ENCODE measurements at regions not wholly inside any gene's neighbourhood (a gene's known extent, or its start where the extent isn't known, plus 50 kb on each side); places are given as distances from the start of the nearest gene placed in this dataset.
"Not testable (repeated sequence)": the region's sequence is repeated elsewhere in the genome, so short reads cannot be mapped to it uniquely, and the experiment has no call there.

- Mint-ChIP-seq H3K9me3 (peaks cover 25 to 46% (median 36%) of the 10 kb centered on the region in 7 donors), H3K27me3 (peaks cover 0 to 16% (median 10%) of the 10 kb centered on the region in 3 donors), H3K36me3 (peaks cover 9 to 48% of the 10 kb centered on the region in 2 donors)
- not testable (repeated sequence) for DNase-seq; H3K4me1 Mint-ChIP-seq; ATAC-seq (ENCODE audit: low read depth in 2 of 2); H3K27ac Mint-ChIP-seq; H3K4me3 Mint-ChIP-seq
Measured at GRCh38 chr2:105989803-105990202, 204.3 kb downstream of the UXS1 start.

- ATAC-seq (ENCODE audit: low read depth in 2 of 2) (no peak), DNase-seq (no peak)
- Mint-ChIP-seq H3K9me3 (peaks cover 26 to 38% (median 30%) of the 10 kb centered on the region in 7 donors), H3K4me3 (no peak overlapping the region), H3K36me3 (peaks cover 4 to 44% of the 10 kb centered on the region in 2 donors), H3K4me1 (peaks cover 0 to 5% (median 0%) of the 10 kb centered on the region in 3 donors), H3K27ac (no peak overlapping the region), H3K27me3 (peaks cover 0 to 16% (median 11%) of the 10 kb centered on the region in 3 donors)
Measured at GRCh38 chr2:105989070-105989469, 205.0 kb downstream of the UXS1 start.

GRCh38 chr2:105977807-105978206, 216.3 kb downstream of the UXS1 start:
- H3K4me3 Mint-ChIP-seq, result no peak overlapping the region
- H3K4me1 Mint-ChIP-seq, result peaks cover 0 to 11% (median 6%) of the 10 kb centered on the region in 3 donors
- ATAC-seq (ENCODE audit: low read depth in 2 of 2), result no peak
- peaks cover 10 to 39% (median 28%) of the 10 kb centered on the region in 7 donors for H3K9me3 Mint-ChIP-seq
- no peak overlapping the region for H3K27ac Mint-ChIP-seq
- peaks cover 4 to 16% (median 14%) of the 10 kb centered on the region in 3 donors for H3K27me3 Mint-ChIP-seq
- H3K36me3 Mint-ChIP-seq, result peaks cover 21 to 27% of the 10 kb centered on the region in 2 donors
- DNase-seq, result no peak

- H3K4me3 Mint-ChIP-seq, result peak overlapping the region in 1 of 8 donors; percentile 36
- peaks cover 21 to 27% of the 10 kb centered on the region in 2 donors for H3K36me3 Mint-ChIP-seq
- H3K4me1 Mint-ChIP-seq, result peaks cover 6 to 17% (median 9%) of the 10 kb centered on the region in 3 donors
- peaks cover 4 to 16% (median 14%) of the 10 kb centered on the region in 3 donors for H3K27me3 Mint-ChIP-seq
- peaks cover 10 to 39% (median 28%) of the 10 kb centered on the region in 7 donors for H3K9me3 Mint-ChIP-seq
- no peak for ATAC-seq (ENCODE audit: low read depth in 2 of 2)
- peak overlapping the region in 2 of 6 donors; percentile 25 to 71 for H3K27ac Mint-ChIP-seq
- DNase-seq, result no peak
Measured at GRCh38 chr2:105977212-105977611, 216.9 kb downstream of the UXS1 start.

- Mint-ChIP-seq H3K36me3 (peaks cover 19 to 21% of the 10 kb centered on the region in 2 donors), H3K9me3 (peaks cover 10 to 30% (median 22%) of the 10 kb centered on the region in 7 donors), H3K27ac (peak overlapping the region in 3 of 6 donors; percentile 5 to 49 (median 44)), H3K27me3 (peaks cover 7 to 16% (median 14%) of the 10 kb centered on the region in 3 donors), H3K4me3 (no peak overlapping the region), H3K4me1 (peaks cover 13 to 22% (median 18%) of the 10 kb centered on the region in 3 donors)
- DNase-seq (no peak), ATAC-seq (ENCODE audit: low read depth in 2 of 2) (no peak)
Measured at GRCh38 chr2:105974812-105975211, 219.3 kb downstream of the UXS1 start.

- Mint-ChIP-seq H3K27me3 (peaks cover 7 to 16% (median 14%) of the 10 kb centered on the region in 3 donors), H3K4me3 (no peak overlapping the region), H3K9me3 (peaks cover 6 to 20% (median 14%) of the 10 kb centered on the region in 7 donors), H3K27ac (no peak overlapping the region), H3K4me1 (peaks cover 13 to 22% (median 18%) of the 10 kb centered on the region in 3 donors), H3K36me3 (peaks cover 10 to 12% of the 10 kb centered on the region in 2 donors)
- no peak for DNase-seq
- no peak for ATAC-seq (ENCODE audit: low read depth in 2 of 2)
Measured at GRCh38 chr2:105972927-105973326, 221.2 kb downstream of the UXS1 start.

- no peak for ATAC-seq (ENCODE audit: low read depth in 2 of 2)
Measured at GRCh38 chr2:105972246-105972645, 221.9 kb downstream of the UXS1 start.

GRCh38 chr2:105969552-105969951, 224.5 kb downstream of the UXS1 start:
- Mint-ChIP-seq H3K27me3 (peaks cover 3 to 4% (median 4%) of the 10 kb centered on the region in 3 donors), H3K27ac (no peak overlapping the region), H3K36me3 (peaks cover 0 to 4% of the 10 kb centered on the region in 2 donors), H3K4me1 (peaks cover 7 to 18% (median 15%) of the 10 kb centered on the region in 3 donors), H3K4me3 (no peak overlapping the region), H3K9me3 (peaks cover 0 to 8% (median 4%) of the 10 kb centered on the region in 7 donors)
- no peak for ATAC-seq (ENCODE audit: low read depth in 2 of 2)
- DNase-seq, result no peak

More at GRCh38 chr2:105972246-105972645, 221.9 kb downstream of the UXS1 start:
- Mint-ChIP-seq H3K27me3 (peaks cover 7 to 14% (median 10%) of the 10 kb centered on the region in 3 donors), H3K27ac (peak overlapping the region in 1 of 6 donors; percentile 67), H3K9me3 (peaks cover under 1 to 13% (median 8%) of the 10 kb centered on the region in 7 donors), H3K36me3 (peaks cover 4 to 7% of the 10 kb centered on the region in 2 donors), H3K4me3 (peak overlapping the region in 1 of 8 donors; percentile 5), H3K4me1 (peaks cover 13 to 22% (median 18%) of the 10 kb centered on the region in 3 donors)
- no peak for DNase-seq

GRCh38 chr2:105962221-105962620, 217.5 kb downstream of the NCK2 start:
- H3K27ac Mint-ChIP-seq, result no peak overlapping the region

GRCh38 chr2:105961599-105962146, 217.0 kb downstream of the NCK2 start:
- peak overlapping the region in 1 of 6 donors; percentile 72 for H3K27ac Mint-ChIP-seq
- H3K27me3 Mint-ChIP-seq, result peaks cover 0 to 18% (median 13%) of the 10 kb centered on the region in 3 donors
- DNase-seq, result no peak
- peaks cover 0 to 14% (median 3%) of the 10 kb centered on the region in 7 donors for H3K9me3 Mint-ChIP-seq
- no peak overlapping the region for H3K4me3 Mint-ChIP-seq
- peaks cover 0 to 6% (median 1%) of the 10 kb centered on the region in 3 donors for H3K4me1 Mint-ChIP-seq
- ATAC-seq (ENCODE audit: low read depth in 2 of 2), result no peak
- H3K36me3 Mint-ChIP-seq, result peaks cover 0 to 11% of the 10 kb centered on the region in 2 donors

More at GRCh38 chr2:105962221-105962620, 217.5 kb downstream of the NCK2 start:
- DNase-seq (no peak), ATAC-seq (ENCODE audit: low read depth in 2 of 2) (no peak)
- Mint-ChIP-seq H3K4me1 (peaks cover 0 to 6% (median 1%) of the 10 kb centered on the region in 3 donors), H3K27me3 (peaks cover 0 to 18% (median 13%) of the 10 kb centered on the region in 3 donors), H3K4me3 (no peak overlapping the region), H3K9me3 (peaks cover 0 to 14% (median 3%) of the 10 kb centered on the region in 7 donors), H3K36me3 (peaks cover 0 to 11% of the 10 kb centered on the region in 2 donors)

GRCh38 chr2:105959357-105959756, 214.6 kb downstream of the NCK2 start:
- H3K4me3 Mint-ChIP-seq, result no peak overlapping the region
- H3K27me3 Mint-ChIP-seq, result peaks cover 0 to 18% (median 13%) of the 10 kb centered on the region in 3 donors
- peaks cover 0 to 14% (median 3%) of the 10 kb centered on the region in 7 donors for H3K9me3 Mint-ChIP-seq
- ATAC-seq (ENCODE audit: low read depth in 2 of 2), result no peak
- peak overlapping the region in 1 of 6 donors; percentile 77 for H3K27ac Mint-ChIP-seq
- H3K36me3 Mint-ChIP-seq, result peaks cover 0 to 11% of the 10 kb centered on the region in 2 donors
- no peak for DNase-seq
- H3K4me1 Mint-ChIP-seq, result peaks cover 0 to 21% (median 9%) of the 10 kb centered on the region in 3 donors

- Mint-ChIP-seq H3K9me3 (peaks cover 0 to 14% (median 3%) of the 10 kb centered on the region in 7 donors), H3K27ac (no peak overlapping the region), H3K4me1 (peaks cover 9 to 31% (median 19%) of the 10 kb centered on the region in 3 donors), H3K4me3 (no peak overlapping the region), H3K27me3 (peaks cover 0 to 7% (median 0%) of the 10 kb centered on the region in 3 donors), H3K36me3 (peaks cover 0 to 11% of the 10 kb centered on the region in 2 donors)
- ATAC-seq (ENCODE audit: low read depth in 2 of 2) (no peak), DNase-seq (no peak)
Measured at GRCh38 chr2:105954891-105955290, 210.2 kb downstream of the NCK2 start.

- peaks cover 0 to 11% (median 3%) of the 10 kb centered on the region in 7 donors for H3K9me3 Mint-ChIP-seq
- H3K27me3 Mint-ChIP-seq, result peaks cover 0 to 7% (median 0%) of the 10 kb centered on the region in 3 donors
- H3K36me3 Mint-ChIP-seq, result peaks cover 0 to 9% of the 10 kb centered on the region in 2 donors
- peaks cover 9 to 36% (median 21%) of the 10 kb centered on the region in 3 donors for H3K4me1 Mint-ChIP-seq
- peak overlapping the region in 2 of 6 donors; percentile 66 to 80 for H3K27ac Mint-ChIP-seq
- H3K4me3 Mint-ChIP-seq, result no peak overlapping the region
- DNase-seq (no peak), ATAC-seq (ENCODE audit: low read depth in 2 of 2) (no peak)
Measured at GRCh38 chr2:105953942-105954341, 209.2 kb downstream of the NCK2 start.

All from naive B cell (primary cell).